Amniotic stem cell (primary cell): ENCODE measurements at regions not wholly inside any gene's neighbourhood (a gene's known extent, or its start where the extent isn't known, plus 50 kb on each side); places are given as distances from the start of the nearest gene placed in this dataset.

Source experiments
- DNase-seq: peaks from one replicate; lab custom pipeline; 2025; lab: John Stamatoyannopoulos, UW

GRCh38 chr6:88558981-88559380, 392.8 kb upstream of the CNR1 start:
- no peak for DNase-seq

- DNase-seq: no peak
These were observed 390.5 kb upstream of the CNR1 start for GRCh38 chr6:88556663-88557062.

GRCh38 chr6:88548891-88549505, 382.9 kb upstream of the CNR1 start:
- DNase-seq: no peak

GRCh38 chr6:88547768-88548167, 381.6 kb upstream of the CNR1 start:
- DNase-seq: no peak

GRCh38 chr6:88545991-88546390, 379.8 kb upstream of the CNR1 start:
- no peak for DNase-seq

GRCh38 chr6:88544986-88545612, 379.0 kb upstream of the CNR1 start:
- no peak for DNase-seq

GRCh38 chr6:88539295-88539764, 373.2 kb upstream of the CNR1 start:
- DNase-seq: no peak

GRCh38 chr6:88538840-88539239, 372.7 kb upstream of the CNR1 start:
- DNase-seq: no peak

- DNase-seq: no peak
These were observed 372.1 kb upstream of the CNR1 start for GRCh38 chr6:88538130-88538706.

- no peak for DNase-seq
These were observed 370.0 kb upstream of the CNR1 start for GRCh38 chr6:88536071-88536625.

- DNase-seq: no peak
These were observed 369.2 kb upstream of the CNR1 start for GRCh38 chr6:88535306-88535705.

GRCh38 chr6:88532241-88532860, 366.2 kb upstream of the CNR1 start:
- DNase-seq: no peak

- DNase-seq: no peak
These were observed 363.6 kb upstream of the CNR1 start for GRCh38 chr6:88529726-88530125.

- DNase-seq: no peak
These were observed 354.3 kb upstream of the CNR1 start for GRCh38 chr6:88520445-88520844.

GRCh38 chr6:88520017-88520338, 353.8 kb upstream of the CNR1 start:
- DNase-seq: no peak

GRCh38 chr6:88519301-88520016, 353.3 kb upstream of the CNR1 start:
- DNase-seq: no peak

- no peak for DNase-seq
These were observed 351.6 kb upstream of the CNR1 start for GRCh38 chr6:88517737-88518136.

- no peak for DNase-seq
These were observed 347.8 kb upstream of the CNR1 start for GRCh38 chr6:88513920-88514319.

GRCh38 chr6:88513471-88513870, 347.3 kb upstream of the CNR1 start:
- DNase-seq: no peak

GRCh38 chr6:88512951-88513350, 346.8 kb upstream of the CNR1 start:
- no peak for DNase-seq

- DNase-seq: no peak
These were observed 336.2 kb upstream of the CNR1 start for GRCh38 chr6:88502391-88502790.
